ENCODE measurements at regions not wholly inside any gene's neighbourhood (a gene's known extent, or its start where the extent isn't known, plus 50 kb on each side); places are given as distances from the start of the nearest gene placed in this dataset.

DNA sequence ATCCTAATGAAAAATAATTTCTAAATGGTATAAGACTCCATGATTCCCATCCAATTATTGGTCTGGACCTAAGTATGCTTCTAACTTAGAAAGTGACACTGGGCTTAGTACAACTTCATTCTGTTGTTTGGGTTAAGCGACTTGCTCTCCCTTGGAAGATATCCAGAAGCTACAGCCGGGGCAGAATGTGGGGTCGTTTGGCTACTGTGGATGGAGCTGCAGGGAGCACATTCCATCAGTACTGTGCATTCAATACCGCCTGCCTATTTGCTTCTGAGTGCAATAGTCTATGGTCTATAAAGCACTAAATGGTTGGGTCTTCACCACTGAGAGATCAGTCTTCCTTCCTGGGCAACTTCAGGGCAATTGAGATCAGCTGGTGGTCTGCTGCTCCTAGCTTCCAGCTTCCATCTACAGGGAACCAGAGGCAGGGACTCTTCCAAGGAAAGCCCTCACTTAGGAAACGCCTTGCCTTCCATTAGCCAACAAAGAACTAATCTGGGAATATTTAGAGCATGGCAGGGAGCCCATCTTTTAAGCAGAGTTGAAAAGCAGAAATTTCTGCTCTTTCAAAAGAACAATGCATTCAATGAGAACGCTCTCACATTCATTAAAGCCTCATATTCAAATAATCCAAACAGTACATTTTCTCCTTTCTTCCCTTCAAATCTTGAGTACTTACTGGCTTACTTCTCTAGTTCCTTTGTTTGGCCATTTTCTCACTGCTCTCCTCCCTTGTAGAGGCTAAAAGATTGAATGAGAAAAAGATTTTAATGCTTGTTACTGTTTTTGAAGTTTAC is 1049.9 kb upstream of the TENM3 start:
- ATAC-seq (ENCODE audit: insufficient read depth, low read depth), result no peak
- TF ChIP-seq EZH2 (IDR thresholded peaks at IDR 0.05; ENCODE audit: borderline replicate concordance, low read depth, low read length, severe bottlenecking) (no peak), CTCF (IDR thresholded peaks at IDR 0.05; ENCODE audit: borderline replicate concordance, extremely low read depth, low read length, poor library complexity, severe bottlenecking) (no peak)

GRCh38 chr4:181194096-181194495 is 1049.1 kb upstream of the TENM3 start:
- Histone ChIP-seq H3K36me3 (ENCODE audit: insufficient read depth, low read length) (no peaks in the 10 kb centered on the region), H3K27me3 (ENCODE audit: insufficient read depth, low read length, poor library complexity) (no peaks in the 10 kb centered on the region), H3K79me2 (ENCODE audit: insufficient read depth, low read length) (no peaks in the 10 kb centered on the region), H3K9me3 (ENCODE audit: insufficient read depth, low read length, severe bottlenecking) (no peaks in the 10 kb centered on the region), H3K4me1 (ENCODE audit: insufficient read depth, low read length) (no peaks in the 10 kb centered on the region), H3K4me3 (ENCODE audit: low read depth in 1 of 2, low read length in 2 of 2) (no peak overlapping the region), H4K20me1 (ENCODE audit: insufficient read depth, low read length) (no peaks in the 10 kb centered on the region), H2AFZ (ENCODE audit: low read depth, low read length) (no peak overlapping the region), H3K27ac (ENCODE audit: low read length) (no peak overlapping the region), H3K4me2 (ENCODE audit: insufficient read depth, low read length) (no peak overlapping the region), H3K9ac (ENCODE audit: low read depth, low read length) (no peak overlapping the region)
- DNase-seq (no peak), ATAC-seq (ENCODE audit: insufficient read depth, low read depth) (no peak)
- no peak for TF ChIP-seq CTCF (IDR thresholded peaks at IDR 0.05; ENCODE audit: borderline replicate concordance, extremely low read depth, low read length, poor library complexity, severe bottlenecking)
- TF ChIP-seq EZH2 (IDR thresholded peaks at IDR 0.05; ENCODE audit: borderline replicate concordance, low read depth, low read length, severe bottlenecking), result no peak

More for the DNA sequence above, 1049.9 kb upstream of the TENM3 start:
- Histone ChIP-seq H3K4me3 (ENCODE audit: low read depth in 1 of 2, low read length in 2 of 2) (no peak overlapping the region), H3K4me2 (ENCODE audit: insufficient read depth, low read length) (no peak overlapping the region), H3K27me3 (ENCODE audit: insufficient read depth, low read length, poor library complexity) (no peaks in the 10 kb centered on the region), H3K4me1 (ENCODE audit: insufficient read depth, low read length) (no peaks in the 10 kb centered on the region), H3K9ac (ENCODE audit: low read depth, low read length) (no peak overlapping the region), H3K27ac (ENCODE audit: low read length) (no peak overlapping the region), H3K9me3 (ENCODE audit: insufficient read depth, low read length, severe bottlenecking) (no peaks in the 10 kb centered on the region), H2AFZ (ENCODE audit: low read depth, low read length) (no peak overlapping the region), H3K79me2 (ENCODE audit: insufficient read depth, low read length) (no peaks in the 10 kb centered on the region), H3K36me3 (ENCODE audit: insufficient read depth, low read length) (no peaks in the 10 kb centered on the region), H4K20me1 (ENCODE audit: insufficient read depth, low read length) (no peaks in the 10 kb centered on the region)
- no peak for DNase-seq

GRCh38 chr4:181200076-181200475 is 1043.1 kb upstream of the TENM3 start:
- Histone ChIP-seq H3K79me2 (ENCODE audit: insufficient read depth, low read length) (no peaks in the 10 kb centered on the region), H3K27ac (ENCODE audit: low read length) (no peak overlapping the region), H3K4me3 (ENCODE audit: low read depth in 1 of 2, low read length in 2 of 2) (no peak overlapping the region), H3K9me3 (ENCODE audit: insufficient read depth, low read length, severe bottlenecking) (no peaks in the 10 kb centered on the region), H3K4me2 (ENCODE audit: insufficient read depth, low read length) (no peak overlapping the region), H3K9ac (ENCODE audit: low read depth, low read length) (no peak overlapping the region), H3K4me1 (ENCODE audit: insufficient read depth, low read length) (no peaks in the 10 kb centered on the region), H2AFZ (ENCODE audit: low read depth, low read length) (no peak overlapping the region), H3K36me3 (ENCODE audit: insufficient read depth, low read length) (no peaks in the 10 kb centered on the region), H3K27me3 (ENCODE audit: insufficient read depth, low read length, poor library complexity) (no peaks in the 10 kb centered on the region), H4K20me1 (ENCODE audit: insufficient read depth, low read length) (no peaks in the 10 kb centered on the region)
- ATAC-seq (ENCODE audit: insufficient read depth, low read depth), result no peak
- TF ChIP-seq CTCF (IDR thresholded peaks at IDR 0.05; ENCODE audit: borderline replicate concordance, extremely low read depth, low read length, poor library complexity, severe bottlenecking), result no peak
- TF ChIP-seq EZH2 (IDR thresholded peaks at IDR 0.05; ENCODE audit: borderline replicate concordance, low read depth, low read length, severe bottlenecking), result no peak
- DNase-seq, result no peak
